Fibroblast of skin of abdomen (primary cell): ENCODE measurements at regions not wholly inside any gene's neighbourhood (a gene's known extent, or its start where the extent isn't known, plus 50 kb on each side); places are given as distances from the start of the nearest gene placed in this dataset.

Source experiments
- DNase-seq: peaks from one replicate; pipeline ENCODE4 v3.0.0-alpha.2; 2013

- no peak for DNase-seq
Observed at GRCh38 chr11:128327274-128327673, 260.1 kb downstream of the ETS1 start.

- DNase-seq, result no peak
Observed at GRCh38 chr11:128326791-128327190, 260.6 kb downstream of the ETS1 start.

- DNase-seq, result no peak
Observed at GRCh38 chr11:128324531-128325141, 262.7 kb downstream of the ETS1 start.

- no peak for DNase-seq
Observed at GRCh38 chr11:128324051-128324481, 263.3 kb downstream of the ETS1 start.

- peak; percentile 7 for DNase-seq
Observed at GRCh38 chr11:128323381-128323780, 264.0 kb downstream of the ETS1 start.

GRCh38 chr11:128318856-128319474 is 268.4 kb downstream of the ETS1 start:
- DNase-seq, result peak; percentile 57

GRCh38 chr11:128316541-128317227 is 270.7 kb downstream of the ETS1 start:
- no peak for DNase-seq

- no peak for DNase-seq
Observed at GRCh38 chr11:128315933-128316332, 271.4 kb downstream of the ETS1 start.

GRCh38 chr11:128313931-128314330 is 273.4 kb downstream of the ETS1 start:
- DNase-seq, result no peak

- DNase-seq, result no peak
Observed at GRCh38 chr11:128311742-128312719, 275.3 kb downstream of the ETS1 start.

GRCh38 chr11:128310676-128311445 is 276.5 kb downstream of the ETS1 start:
- peak; percentile 31 for DNase-seq

- DNase-seq, result no peak
Observed at GRCh38 chr11:128310005-128310404, 277.4 kb downstream of the ETS1 start.

GRCh38 chr11:128308794-128309193 is 278.6 kb downstream of the ETS1 start:
- no peak for DNase-seq

- no peak for DNase-seq
Observed at GRCh38 chr11:128305588-128305987, 281.8 kb downstream of the ETS1 start.

GRCh38 chr11:128304666-128305485 is 282.5 kb downstream of the ETS1 start:
- DNase-seq, result no peak

- DNase-seq, result no peak
Observed at GRCh38 chr11:128304116-128304515, 283.2 kb downstream of the ETS1 start.

- no peak for DNase-seq
Observed at GRCh38 chr11:128303383-128303782, 284.0 kb downstream of the ETS1 start.

- DNase-seq, result no peak
Observed at GRCh38 chr11:128302425-128303186, 284.8 kb downstream of the ETS1 start.

GRCh38 chr11:128301756-128302155 is 285.6 kb downstream of the ETS1 start:
- no peak for DNase-seq

- DNase-seq, result no peak
Observed at GRCh38 chr11:128300785-128301184, 286.6 kb downstream of the ETS1 start.
